Kidney epithelial cell (primary cell): ENCODE measurements at regions not wholly inside any gene's neighbourhood (a gene's known extent, or its start where the extent isn't known, plus 50 kb on each side); places are given as distances from the start of the nearest gene placed in this dataset.

Experiments used
- DNase-seq: peaks from one replicate; pipeline ENCODE4 v3.0.0-alpha.2; 2010; ENCODE audit warnings: low read depth
- H3K27me3 ChIP-seq: 2 replicates; pipeline ENCODE4 v1.6.0; 2011; ENCODE audit warnings: low read length; ENCODE audit not compliant: control insufficient read depth, insufficient read depth
- H3K36me3 ChIP-seq: 2 replicates; pipeline ENCODE4 v1.5.1; 2011; ENCODE audit warnings: low read length; ENCODE audit not compliant: control insufficient read depth, insufficient read depth
- H3K4me3 ChIP-seq: 2 replicates; pipeline ENCODE4 v1.5.1; 2011; ENCODE audit warnings: low read depth, mild to moderate bottlenecking, control low read depth, low read length
- CTCF ChIP-seq: IDR thresholded peaks from 2 replicates; pipeline ENCODE4 v1.5.1; 2011; ENCODE audit warnings: mild to moderate bottlenecking, moderate library complexity, low read length, control low read depth, inconsistent platforms; ENCODE audit not compliant: insufficient read depth, poor library complexity, severe bottlenecking

DNA sequence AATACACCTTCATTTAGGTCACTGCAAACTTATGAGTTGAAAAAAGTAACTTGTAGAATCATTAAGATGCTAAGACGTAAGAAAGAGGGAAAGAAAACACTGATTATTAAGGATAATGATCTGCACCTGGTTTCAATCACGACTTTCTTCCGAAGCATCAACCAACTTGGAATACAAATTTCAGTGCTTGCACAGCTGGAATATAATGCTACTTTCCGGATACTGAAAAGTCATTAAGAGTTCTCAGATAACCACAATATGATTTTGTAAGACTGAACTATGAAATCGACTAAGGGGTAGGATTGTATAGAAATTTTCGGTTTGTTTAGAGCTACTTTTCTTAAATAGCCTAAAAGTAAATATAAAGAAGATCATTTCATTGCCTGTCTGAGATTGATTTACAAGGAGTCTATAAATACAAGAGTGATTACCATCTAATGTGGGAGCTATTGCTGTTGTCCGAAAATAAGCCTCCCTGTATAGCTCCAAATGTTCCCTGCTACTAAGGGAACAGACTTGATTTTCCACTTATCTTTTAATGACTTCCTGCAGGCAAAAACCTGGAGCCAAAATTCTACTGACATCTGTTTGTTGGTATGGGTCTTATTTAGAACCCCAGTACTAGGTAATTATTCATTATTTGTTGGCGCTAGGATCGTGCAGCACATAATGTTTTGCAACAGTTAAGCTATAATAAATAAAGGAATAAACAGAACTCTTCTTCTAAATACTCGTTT, 673.3 kb downstream of the KCNT2 start:
- H3K36me3 ChIP-seq: no peaks in the 10 kb centered on the region
- no peak overlapping the region for H3K4me3 ChIP-seq
- TF ChIP-seq CTCF: no peak
- no peak for DNase-seq
- no peaks in the 10 kb centered on the region for H3K27me3 ChIP-seq

DNA sequence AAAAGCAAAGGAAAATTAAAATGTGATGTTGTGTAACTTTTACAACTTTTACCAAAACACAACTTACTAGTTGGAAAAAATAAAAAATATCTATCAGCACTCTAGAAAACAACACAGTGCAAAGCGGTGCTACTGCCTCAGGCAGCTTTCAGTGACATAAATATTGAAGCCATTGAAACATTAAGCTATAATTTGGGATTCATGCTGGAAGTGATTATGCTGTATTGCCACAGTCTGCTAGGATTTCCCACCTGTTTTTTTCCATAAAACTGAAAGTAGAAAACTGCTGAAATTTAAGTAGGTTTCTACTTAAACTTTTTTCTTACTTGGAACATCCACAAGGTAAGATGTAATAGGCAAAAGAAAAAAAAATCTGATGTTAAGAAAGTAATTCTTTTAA, 674.4 kb downstream of the KCNT2 start:
- H3K4me3 ChIP-seq: no peak overlapping the region
- DNase-seq: no peak
- no peak for TF ChIP-seq CTCF
- no peaks in the 10 kb centered on the region for H3K36me3 ChIP-seq
- no peaks in the 10 kb centered on the region for H3K27me3 ChIP-seq

GRCh38 chr1:195915826-195916225, 692.4 kb downstream of the KCNT2 start:
- no peak for TF ChIP-seq CTCF
- no peaks in the 10 kb centered on the region for H3K27me3 ChIP-seq
- no peaks in the 10 kb centered on the region for H3K36me3 ChIP-seq
- no peak overlapping the region for H3K4me3 ChIP-seq
- no peak for DNase-seq

- Histone ChIP-seq H3K27me3 (no peaks in the 10 kb centered on the region), H3K36me3 (no peaks in the 10 kb centered on the region), H3K4me3 (no peak overlapping the region)
- no peak for DNase-seq
- TF ChIP-seq CTCF: no peak
Measured at GRCh38 chr1:195909061-195909460, 699.2 kb downstream of the KCNT2 start.

DNA sequence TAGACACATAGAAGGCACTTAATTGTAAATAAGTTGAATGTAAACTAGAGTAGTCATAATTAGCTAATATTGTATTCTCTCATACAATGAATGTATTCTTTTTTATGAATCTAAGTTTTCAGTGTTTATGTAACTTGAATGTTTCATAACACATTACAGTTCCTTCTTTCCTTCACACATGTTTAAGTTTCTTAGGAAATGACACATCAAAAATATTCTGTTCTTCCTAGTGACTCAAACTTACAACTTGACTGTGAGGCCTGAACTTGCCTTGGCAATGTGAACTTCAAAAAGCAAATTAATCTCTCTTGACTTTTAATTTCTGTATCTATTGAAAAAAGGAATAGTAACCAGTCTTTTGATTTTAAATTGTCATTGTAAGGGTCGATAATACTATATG, 700.1 kb downstream of the KCNT2 start:
- Histone ChIP-seq H3K36me3 (no peaks in the 10 kb centered on the region), H3K27me3 (no peaks in the 10 kb centered on the region), H3K4me3 (no peak overlapping the region)
- TF ChIP-seq CTCF: no peak
- no peak for DNase-seq

DNA sequence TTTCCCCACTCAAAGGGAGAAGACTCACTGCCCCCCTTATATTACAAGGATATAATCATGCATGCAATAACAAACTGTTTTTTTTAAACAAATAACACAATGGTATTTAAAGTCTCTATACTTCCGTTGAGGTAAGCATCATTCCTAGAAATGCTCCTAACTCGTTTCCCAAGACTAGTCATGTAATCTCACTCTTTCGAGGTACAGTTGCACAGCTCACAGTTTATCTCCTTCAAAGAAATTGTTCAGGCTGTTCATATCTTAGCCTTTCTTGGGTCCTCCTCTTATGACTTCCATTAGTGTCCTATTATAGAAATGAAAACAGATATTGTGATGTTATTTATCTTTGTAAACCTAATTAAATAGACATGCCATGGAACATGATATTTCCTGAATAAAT, 705.0 kb downstream of the KCNT2 start:
- Histone ChIP-seq H3K36me3 (no peaks in the 10 kb centered on the region), H3K27me3 (no peaks in the 10 kb centered on the region), H3K4me3 (no peak overlapping the region)
- TF ChIP-seq CTCF: no peak
- DNase-seq: no peak
